AG04450 (cell line): ENCODE measurements at regions not wholly inside any gene's neighbourhood (a gene's known extent, or its start where the extent isn't known, plus 50 kb on each side); places are given as distances from the start of the nearest gene placed in this dataset.

Experiments used
- CTCF ChIA-PET: fragments of 300-600, 350-600 bp; formaldehyde crosslinking; extraction: SDS; loops from one replicate; lab custom pipeline; 2022; ENCODE audit warnings: antibody characterized with exemption, inconsistent platforms; lab: Charles Lee
- POLR2A ChIA-PET: fragments of 350-600 bp; formaldehyde crosslinking; extraction: SDS; loops from one replicate; lab custom pipeline; 2021; ENCODE audit warnings: antibody characterized with exemption, inconsistent platforms; lab: Yijun Ruan, JAX
- DNase-seq: peaks from one replicate; pipeline ENCODE4 v3.0.0-alpha.2; 2011; ENCODE audit warnings: low read depth, low spot score
- H3K27ac ChIP-seq: one replicate; pipeline ENCODE4 v1.5.1; 2012; ENCODE audit warnings: low read depth, low read length, control low read depth
- H3K27me3 ChIP-seq: one replicate; pipeline ENCODE4 v1.6.0; 2012; ENCODE audit warnings: low read length; ENCODE audit not compliant: control insufficient read depth, insufficient read depth
- H3K4me3 ChIP-seq: 2 replicates; pipeline ENCODE4 v1.5.1; 2011; ENCODE audit warnings: mild to moderate bottlenecking, low read depth, low read length, control low read depth
- H3K9me3 ChIP-seq: 2 replicates; pipeline ENCODE4 v1.5.1; 2012; ENCODE audit warnings: low read length; ENCODE audit not compliant: control insufficient read depth, insufficient read depth
- TF ChIP-seq, protein P1 (sequence below): IDR thresholded peaks from 2 replicates; pipeline ENCODE4 v1.5.1; 2011; ENCODE audit warnings: low read depth, low read length, control low read depth, inconsistent platforms

- POLR2A ChIA-PET = no interaction called here
- Histone ChIP-seq H3K27ac (no peak overlapping the region), H3K4me3 (no peak overlapping the region), H3K27me3 (no peaks in the 10 kb centered on the region), H3K9me3 (no peaks in the 10 kb centered on the region)
- CTCF ChIA-PET = no interaction called here
- TF ChIP-seq, protein P1, sequence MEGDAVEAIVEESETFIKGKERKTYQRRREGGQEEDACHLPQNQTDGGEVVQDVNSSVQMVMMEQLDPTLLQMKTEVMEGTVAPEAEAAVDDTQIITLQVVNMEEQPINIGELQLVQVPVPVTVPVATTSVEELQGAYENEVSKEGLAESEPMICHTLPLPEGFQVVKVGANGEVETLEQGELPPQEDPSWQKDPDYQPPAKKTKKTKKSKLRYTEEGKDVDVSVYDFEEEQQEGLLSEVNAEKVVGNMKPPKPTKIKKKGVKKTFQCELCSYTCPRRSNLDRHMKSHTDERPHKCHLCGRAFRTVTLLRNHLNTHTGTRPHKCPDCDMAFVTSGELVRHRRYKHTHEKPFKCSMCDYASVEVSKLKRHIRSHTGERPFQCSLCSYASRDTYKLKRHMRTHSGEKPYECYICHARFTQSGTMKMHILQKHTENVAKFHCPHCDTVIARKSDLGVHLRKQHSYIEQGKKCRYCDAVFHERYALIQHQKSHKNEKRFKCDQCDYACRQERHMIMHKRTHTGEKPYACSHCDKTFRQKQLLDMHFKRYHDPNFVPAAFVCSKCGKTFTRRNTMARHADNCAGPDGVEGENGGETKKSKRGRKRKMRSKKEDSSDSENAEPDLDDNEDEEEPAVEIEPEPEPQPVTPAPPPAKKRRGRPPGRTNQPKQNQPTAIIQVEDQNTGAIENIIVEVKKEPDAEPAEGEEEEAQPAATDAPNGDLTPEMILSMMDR = no peak
- no peak for DNase-seq
Measured at GRCh38 chr9:107948601-107949000, 459.0 kb upstream of the KLF4 start.

DNA sequence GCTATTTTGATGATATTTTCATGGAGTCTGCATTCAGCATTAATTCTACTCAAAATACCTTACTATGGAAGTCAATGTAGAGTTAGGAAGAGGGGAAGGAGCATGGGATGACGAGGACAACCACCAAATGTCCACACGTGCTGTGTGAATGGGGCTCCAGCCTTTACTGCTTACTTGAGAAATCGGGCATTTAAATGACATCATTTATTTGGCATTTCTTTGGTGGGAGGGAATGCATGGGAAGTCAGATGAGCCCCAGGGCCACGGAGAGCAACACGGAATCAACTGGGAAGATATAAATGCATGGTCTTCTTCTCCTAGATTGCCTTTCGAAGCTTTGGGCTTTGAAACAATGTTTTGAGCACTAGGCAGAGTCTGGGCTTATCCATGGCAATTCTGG, 458.5 kb upstream of the KLF4 start:
- no peak for DNase-seq
- TF ChIP-seq, protein P1 = no peak
- H3K27me3 ChIP-seq = no peaks in the 10 kb centered on the region
- H3K9me3 ChIP-seq = no peaks in the 10 kb centered on the region
- no peak overlapping the region for H3K27ac ChIP-seq
- CTCF ChIA-PET = no interaction called here
- POLR2A ChIA-PET = no interaction called here
- H3K4me3 ChIP-seq = no peak overlapping the region

DNA sequence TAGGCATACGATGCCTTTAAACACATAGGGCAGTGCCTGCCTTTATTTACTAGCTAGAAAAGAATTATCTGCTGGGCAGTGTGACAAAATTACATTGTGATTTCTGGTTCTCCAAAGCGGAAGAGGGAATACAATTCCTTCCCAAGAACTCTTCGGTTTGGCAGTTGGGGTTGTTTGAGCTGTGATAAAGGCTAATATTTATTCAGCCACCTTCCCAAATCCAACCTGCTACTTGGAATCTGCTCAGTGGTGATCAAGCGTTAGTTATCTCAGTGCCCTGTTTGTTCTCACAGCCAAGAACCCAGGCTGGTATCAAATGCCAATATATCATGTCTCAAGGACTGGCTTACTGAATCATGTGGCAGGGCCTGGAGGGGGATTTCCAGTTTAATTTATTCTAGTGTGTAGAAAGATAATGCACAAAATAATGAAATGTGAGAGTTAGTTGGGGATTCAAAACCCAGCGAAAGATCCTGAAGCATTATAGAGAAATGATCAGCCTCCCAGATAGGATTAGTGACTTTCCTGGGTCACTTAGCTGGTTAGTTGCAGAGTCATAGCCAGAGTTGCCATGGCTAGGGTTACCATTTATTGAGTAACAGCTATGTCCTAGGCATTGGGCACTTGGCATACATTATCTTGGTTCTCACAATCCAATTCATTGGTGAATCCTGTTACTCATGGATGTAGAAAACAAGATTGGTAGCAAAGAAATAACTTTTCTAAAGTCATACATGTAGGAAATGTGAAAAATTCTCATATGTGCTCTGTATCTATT, 457.0 kb upstream of the KLF4 start:
- ChIA-PET CTCF (interaction anchor here (1.1 kb wide), 1 partner anchor 481 kb away, joined by 3 read pairs; no protein-coding TSS in a partner anchor), POLR2A (no interaction called here)
- TF ChIP-seq, protein P1 = no peak
- Histone ChIP-seq H3K27me3 (no peaks in the 10 kb centered on the region), H3K27ac (no peak overlapping the region), H3K4me3 (no peak overlapping the region), H3K9me3 (no peaks in the 10 kb centered on the region)
- no peak for DNase-seq

- ChIA-PET CTCF (no interaction called here), POLR2A (no interaction called here)
- Histone ChIP-seq H3K27me3 (no peaks in the 10 kb centered on the region), H3K27ac (no peak overlapping the region), H3K4me3 (no peak overlapping the region), H3K9me3 (no peaks in the 10 kb centered on the region)
- TF ChIP-seq, protein P1 = no peak
- no peak for DNase-seq
Measured at GRCh38 chr9:107945961-107946360, 456.4 kb upstream of the KLF4 start.

- no peaks in the 10 kb centered on the region for H3K27me3 ChIP-seq
- no peak overlapping the region for H3K27ac ChIP-seq
- ChIA-PET CTCF (no interaction called here), POLR2A (no interaction called here)
- no peaks in the 10 kb centered on the region for H3K9me3 ChIP-seq
- TF ChIP-seq, protein P1 = no peak
- no peak overlapping the region for H3K4me3 ChIP-seq
- DNase-seq = no peak
Measured at GRCh38 chr9:107945493-107945892, 455.9 kb upstream of the KLF4 start.
